ENCODE measurements at regions not wholly inside any gene's neighbourhood (a gene's known extent, or its start where the extent isn't known, plus 50 kb on each side); places are given as distances from the start of the nearest gene placed in this dataset.
A peak's percentile ranks its signal among the peaks of the same experiment; 100 is the strongest.

DNA sequence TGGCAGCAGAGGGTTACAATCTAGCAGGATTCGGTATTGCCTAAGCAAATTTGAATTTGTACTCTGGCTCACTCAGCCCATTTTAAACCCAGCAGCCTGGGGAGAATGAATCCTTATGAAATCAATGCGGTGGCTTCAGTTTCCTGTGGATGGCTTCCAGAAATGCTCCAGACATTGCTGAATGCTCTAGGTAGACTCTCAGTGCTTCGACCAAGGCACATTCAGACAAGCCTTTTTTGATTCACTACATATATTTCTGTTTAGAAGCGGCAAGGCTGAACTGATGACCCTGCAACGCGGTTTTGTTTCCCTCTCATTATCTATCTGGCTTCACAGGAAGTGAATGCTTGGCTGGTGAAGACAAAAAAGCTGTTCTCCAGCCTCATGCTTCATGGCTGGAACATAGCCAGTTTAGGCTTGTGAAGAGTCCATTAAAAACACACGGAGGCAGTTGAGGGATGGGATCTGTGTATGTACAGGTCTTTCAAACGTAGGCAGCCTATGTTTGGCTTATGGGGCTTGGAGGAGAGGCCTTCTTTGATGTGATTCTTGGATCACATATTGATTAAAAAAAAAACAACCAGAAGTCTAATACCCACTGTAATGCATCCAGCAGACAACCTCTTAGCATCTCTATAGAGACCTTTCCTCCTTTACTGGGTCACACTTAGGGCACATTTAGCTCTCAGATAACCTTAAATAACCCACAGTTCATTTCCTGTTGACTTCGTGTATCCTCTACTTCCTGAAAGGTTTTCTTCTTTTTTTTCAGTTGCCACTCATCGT is 400.2 kb upstream of the TBL1XR1 start:
- H3K27me3 Mint-ChIP-seq: no peaks in the 10 kb centered on the region
- H3K4me3 Mint-ChIP-seq: peak overlapping the region; percentile 75
- H3K9me3 Mint-ChIP-seq: no peaks in the 10 kb centered on the region
- H3K36me3 Mint-ChIP-seq: no peaks in the 10 kb centered on the region
- peak overlapping the region; percentile 97 for H3K27ac Mint-ChIP-seq
- peaks cover 82% of the 10 kb centered on the region for H3K4me1 Mint-ChIP-seq

DNA sequence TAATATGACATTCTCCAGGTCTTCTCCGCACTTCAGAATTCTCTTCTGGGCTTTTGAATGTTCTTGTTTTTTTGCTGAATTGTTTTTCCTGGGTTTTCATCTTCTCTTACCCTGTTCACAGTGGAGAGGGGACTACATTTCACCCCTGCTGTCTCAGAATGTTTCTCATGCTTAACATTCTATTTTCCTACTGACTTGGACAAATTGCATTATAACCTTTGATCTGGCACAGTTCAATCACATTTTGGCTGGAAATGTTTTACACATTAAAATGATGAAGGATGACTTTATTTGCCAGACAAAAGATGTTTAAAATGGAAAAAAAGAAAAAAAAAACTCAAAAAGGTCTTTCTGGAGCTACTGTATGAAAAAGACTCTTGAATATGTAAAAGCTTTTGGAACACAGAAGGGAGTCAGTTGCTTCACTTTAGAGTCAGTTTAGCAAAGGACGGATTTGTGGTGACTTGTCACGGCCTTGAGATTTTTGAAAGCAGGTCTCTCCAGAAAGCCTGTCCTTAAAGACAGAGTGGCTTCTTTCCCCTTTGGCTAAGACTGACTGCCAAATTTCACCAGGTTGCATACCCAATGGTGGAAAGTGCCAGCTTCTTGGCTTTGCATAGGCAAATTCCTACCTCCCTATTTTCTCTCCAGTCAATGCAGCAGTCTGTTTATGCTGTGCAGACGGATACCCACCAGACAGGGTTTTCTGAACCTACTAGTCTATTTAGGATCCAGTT is 401.0 kb upstream of the TBL1XR1 start:
- H3K4me1 Mint-ChIP-seq: peaks cover 90% of the 10 kb centered on the region
- peak overlapping the region; percentile 75 for H3K4me3 Mint-ChIP-seq
- peak overlapping the region; percentile 97 for H3K27ac Mint-ChIP-seq
- no peaks in the 10 kb centered on the region for H3K9me3 Mint-ChIP-seq
- no peaks in the 10 kb centered on the region for H3K27me3 Mint-ChIP-seq
- no peaks in the 10 kb centered on the region for H3K36me3 Mint-ChIP-seq

DNA sequence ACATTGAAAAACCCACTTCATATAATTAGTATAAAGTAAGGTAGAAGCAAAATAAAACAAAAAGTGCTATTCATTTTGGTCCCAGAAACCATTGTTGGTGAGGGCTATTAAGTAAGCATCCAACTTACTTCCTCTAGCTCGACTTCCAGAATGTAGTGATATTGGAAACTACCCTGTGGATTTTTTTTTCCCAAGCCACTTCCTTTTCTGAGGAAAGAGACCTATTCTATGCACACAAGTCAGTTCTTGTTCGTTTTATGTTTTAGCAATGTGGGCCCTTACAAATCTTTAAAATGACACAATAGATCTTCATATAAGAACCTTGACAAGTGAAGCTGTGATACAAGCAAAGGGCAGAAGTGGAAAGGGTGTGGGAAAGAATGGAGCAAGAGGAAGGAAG is 402.0 kb upstream of the TBL1XR1 start:
- Mint-ChIP-seq H3K27me3 (no peaks in the 10 kb centered on the region), H3K9me3 (no peaks in the 10 kb centered on the region), H3K4me1 (peaks cover 89% of the 10 kb centered on the region), H3K36me3 (no peaks in the 10 kb centered on the region), H3K27ac (peak overlapping the region; percentile 75), H3K4me3 (no peak overlapping the region)

DNA sequence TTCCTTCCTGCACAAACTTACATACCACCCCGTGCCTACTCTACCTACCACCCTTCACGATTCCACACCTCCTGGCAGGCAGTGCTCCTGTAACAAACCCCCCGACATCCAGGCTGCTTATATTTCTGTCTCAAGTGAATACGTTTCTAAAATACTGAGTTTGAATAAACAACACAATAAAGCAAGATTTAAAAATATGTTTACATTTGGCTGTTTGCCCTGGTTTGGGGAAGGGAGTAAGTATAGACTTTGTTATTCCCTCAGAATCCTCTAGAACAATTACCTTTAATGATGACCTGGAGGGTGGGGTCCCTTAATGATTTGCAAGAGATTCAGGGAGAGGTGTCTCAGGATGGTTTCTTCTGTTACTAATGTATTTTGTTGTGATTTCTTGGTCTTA is 402.6 kb upstream of the TBL1XR1 start:
- peaks cover under 1% of the 10 kb centered on the region for H3K36me3 Mint-ChIP-seq
- H3K27ac Mint-ChIP-seq: no peak overlapping the region
- H3K4me1 Mint-ChIP-seq: peaks cover 85% of the 10 kb centered on the region
- H3K27me3 Mint-ChIP-seq: no peaks in the 10 kb centered on the region
- no peaks in the 10 kb centered on the region for H3K9me3 Mint-ChIP-seq
- H3K4me3 Mint-ChIP-seq: no peak overlapping the region

DNA sequence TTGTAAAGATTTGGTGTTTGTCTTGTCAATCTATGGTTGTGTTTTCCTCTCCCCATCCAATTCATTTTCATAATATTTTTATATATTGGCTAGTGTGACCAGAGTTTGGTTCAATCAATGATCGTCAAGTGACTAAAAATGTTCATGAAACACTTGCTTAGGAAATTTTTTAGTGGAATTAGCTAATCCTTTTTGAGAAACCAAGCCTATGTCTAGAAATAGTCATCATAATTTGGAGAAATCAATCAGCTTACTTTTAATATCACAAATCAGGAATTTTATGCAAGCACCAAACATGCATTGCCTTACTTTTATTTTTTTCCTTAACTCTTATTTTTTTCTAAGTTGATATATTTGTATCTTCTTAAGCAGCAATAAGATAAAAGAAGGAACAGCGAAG is 403.1 kb upstream of the TBL1XR1 start:
- Mint-ChIP-seq H3K4me1 (peaks cover 84% of the 10 kb centered on the region), H3K27me3 (no peaks in the 10 kb centered on the region), H3K36me3 (peaks cover 2% of the 10 kb centered on the region), H3K4me3 (no peak overlapping the region), H3K9me3 (no peaks in the 10 kb centered on the region), H3K27ac (peak overlapping the region; percentile 5)

DNA sequence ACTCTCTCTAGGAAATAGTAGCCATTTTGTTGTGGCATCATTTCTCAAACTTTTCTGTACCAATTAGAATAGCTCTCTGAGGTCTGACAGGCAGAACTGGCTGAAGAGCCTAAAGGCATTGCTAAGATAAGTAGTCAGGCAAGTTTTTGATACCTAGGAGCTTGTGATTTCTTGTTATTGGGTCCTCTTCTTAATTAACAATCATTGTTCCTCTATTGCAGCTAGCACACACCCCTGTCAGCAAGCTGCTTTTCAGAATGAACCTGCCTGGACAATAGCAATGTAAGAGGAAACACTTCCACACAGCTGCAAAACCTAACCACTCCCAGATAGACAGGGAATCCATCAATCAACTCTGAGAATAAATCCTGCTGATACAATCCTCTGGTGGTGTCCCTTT is 403.9 kb upstream of the TBL1XR1 start:
- Mint-ChIP-seq H3K27ac (peak overlapping the region; percentile 44), H3K27me3 (no peaks in the 10 kb centered on the region), H3K4me1 (peaks cover 76% of the 10 kb centered on the region), H3K36me3 (peaks cover 3% of the 10 kb centered on the region), H3K9me3 (no peaks in the 10 kb centered on the region), H3K4me3 (no peak overlapping the region)

DNA sequence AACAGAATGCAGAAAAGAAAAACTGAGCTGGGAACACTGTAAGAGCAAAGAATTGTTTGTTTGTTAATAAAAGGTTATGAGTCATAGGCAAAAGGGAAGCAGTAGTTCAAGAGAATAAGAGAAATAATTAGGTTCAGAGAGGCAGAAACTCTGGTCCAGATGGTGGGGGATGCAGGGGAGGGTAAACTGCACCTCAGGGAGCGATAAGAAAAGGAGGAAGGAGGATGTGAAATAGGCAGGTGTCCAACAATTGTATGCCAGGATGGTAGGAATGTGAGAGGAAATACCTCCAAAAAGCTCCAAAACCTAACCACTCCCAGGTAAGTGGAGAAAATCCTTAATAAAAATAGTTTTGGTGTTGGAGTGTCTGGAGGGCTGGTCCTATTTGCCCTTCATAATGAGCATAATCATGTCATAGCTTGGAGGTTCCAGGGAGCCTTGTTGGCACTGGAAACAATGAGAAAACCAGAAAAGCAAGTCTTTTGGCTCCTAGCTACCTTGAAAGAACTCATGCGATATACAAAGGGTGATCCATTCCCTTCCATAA is 405.4 kb upstream of the TBL1XR1 start:
- Mint-ChIP-seq H3K36me3 (peaks cover 3% of the 10 kb centered on the region), H3K4me1 (peaks cover 68% of the 10 kb centered on the region), H3K27me3 (no peaks in the 10 kb centered on the region), H3K4me3 (no peak overlapping the region), H3K27ac (no peak overlapping the region), H3K9me3 (no peaks in the 10 kb centered on the region)

DNA sequence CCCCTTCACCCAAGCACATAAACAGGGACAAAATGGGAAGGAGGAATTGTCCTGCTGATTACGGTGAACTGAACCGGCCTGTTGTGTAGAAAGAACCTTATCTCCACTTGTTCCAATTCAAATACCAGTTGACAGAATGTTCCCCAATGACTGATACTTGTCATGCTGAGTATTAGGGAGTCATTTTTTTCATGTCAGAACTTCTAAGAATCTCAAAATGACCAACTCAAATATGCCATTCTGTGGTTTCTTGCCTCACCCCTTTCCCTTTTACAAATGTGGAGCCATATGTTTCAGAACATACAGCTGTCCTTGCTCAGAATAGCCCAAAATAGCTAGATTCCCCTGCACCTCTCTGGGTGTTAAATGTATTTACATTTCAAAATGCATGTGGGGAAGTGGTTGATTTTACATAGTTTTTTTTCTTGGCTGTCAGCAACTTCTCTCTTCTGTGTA is 405.9 kb upstream of the TBL1XR1 start:
- peaks cover 63% of the 10 kb centered on the region for H3K4me1 Mint-ChIP-seq
- peak overlapping the region; percentile 1 for H3K4me3 Mint-ChIP-seq
- no peaks in the 10 kb centered on the region for H3K27me3 Mint-ChIP-seq
- peaks cover 3% of the 10 kb centered on the region for H3K36me3 Mint-ChIP-seq
- H3K27ac Mint-ChIP-seq: peak overlapping the region; percentile 47
- no peaks in the 10 kb centered on the region for H3K9me3 Mint-ChIP-seq

DNA sequence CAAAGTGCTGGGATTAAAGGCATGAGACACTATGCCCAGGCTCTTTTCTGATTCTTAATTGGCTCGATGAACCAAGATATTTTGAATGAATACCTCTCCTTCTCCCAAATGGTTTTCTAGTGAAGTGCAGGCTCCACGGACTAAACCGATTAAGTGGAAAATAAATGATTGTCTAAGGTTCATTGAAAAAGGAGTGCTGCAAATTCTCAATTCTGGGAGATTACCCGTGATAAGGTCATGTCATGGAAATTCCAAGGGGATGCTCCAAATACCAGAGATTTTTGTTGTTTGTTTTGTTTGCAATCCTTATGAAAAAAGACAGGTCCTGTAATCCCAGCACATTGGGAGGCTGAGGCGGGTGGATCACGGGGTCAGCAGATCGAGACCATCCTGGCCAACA is 406.9 kb upstream of the TBL1XR1 start:
- H3K27ac Mint-ChIP-seq: no peak overlapping the region

DNA sequence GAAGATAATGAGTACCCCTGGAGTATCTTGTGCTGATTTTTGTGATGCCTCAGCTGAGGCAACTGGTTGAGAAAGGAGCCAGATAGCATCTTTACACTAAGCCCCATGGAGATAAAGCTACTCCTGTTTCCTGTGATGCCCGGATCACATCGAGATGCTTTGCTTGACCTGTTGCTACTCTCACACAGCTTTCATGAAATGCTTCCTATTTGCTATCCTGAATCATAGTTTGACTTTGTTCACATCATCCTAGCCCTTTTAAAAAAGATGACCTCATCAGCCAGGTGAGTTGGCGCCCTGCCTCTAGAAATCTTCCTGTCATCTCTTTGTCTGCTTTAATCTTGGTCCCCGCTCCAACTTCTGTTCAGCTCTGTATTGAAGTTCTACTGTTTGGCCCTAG is 409.6 kb upstream of the TBL1XR1 start:
- Mint-ChIP-seq H3K27ac (peak overlapping the region; percentile 3), H3K4me3 (no peak overlapping the region), H3K36me3 (peaks cover 3% of the 10 kb centered on the region), H3K9me3 (no peaks in the 10 kb centered on the region), H3K4me1 (peaks cover 40% of the 10 kb centered on the region), H3K27me3 (no peaks in the 10 kb centered on the region)

More for the DNA sequence above, 406.9 kb upstream of the TBL1XR1 start:
- H3K9me3 Mint-ChIP-seq: no peaks in the 10 kb centered on the region
- H3K4me3 Mint-ChIP-seq: no peak overlapping the region
- H3K27me3 Mint-ChIP-seq: no peaks in the 10 kb centered on the region
- H3K36me3 Mint-ChIP-seq: peaks cover 3% of the 10 kb centered on the region
- H3K4me1 Mint-ChIP-seq: peaks cover 53% of the 10 kb centered on the region

DNA sequence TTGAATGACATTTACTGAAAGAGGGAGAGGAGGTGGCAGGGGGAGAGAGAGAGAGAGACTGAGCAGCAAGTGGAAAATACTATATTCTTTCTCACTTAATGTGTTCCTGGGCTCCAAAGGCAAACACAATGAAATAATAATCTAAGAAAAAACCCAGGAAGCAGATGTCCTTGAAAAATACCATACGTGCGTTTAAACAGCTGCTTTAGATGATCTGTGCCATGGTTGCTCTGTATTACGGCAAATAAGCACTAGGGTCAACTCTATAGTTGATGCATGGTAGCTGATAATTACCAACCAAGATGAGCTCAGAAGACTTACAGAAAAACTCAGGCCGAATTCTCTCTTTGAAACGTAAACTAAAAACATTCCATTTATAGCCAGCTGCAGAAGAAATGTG is 410.3 kb upstream of the TBL1XR1 start:
- no peaks in the 10 kb centered on the region for H3K27me3 Mint-ChIP-seq
- no peak overlapping the region for H3K27ac Mint-ChIP-seq
- H3K4me1 Mint-ChIP-seq: peaks cover 36% of the 10 kb centered on the region
- no peaks in the 10 kb centered on the region for H3K9me3 Mint-ChIP-seq
- H3K36me3 Mint-ChIP-seq: peaks cover 3% of the 10 kb centered on the region
- H3K4me3 Mint-ChIP-seq: no peak overlapping the region

DNA sequence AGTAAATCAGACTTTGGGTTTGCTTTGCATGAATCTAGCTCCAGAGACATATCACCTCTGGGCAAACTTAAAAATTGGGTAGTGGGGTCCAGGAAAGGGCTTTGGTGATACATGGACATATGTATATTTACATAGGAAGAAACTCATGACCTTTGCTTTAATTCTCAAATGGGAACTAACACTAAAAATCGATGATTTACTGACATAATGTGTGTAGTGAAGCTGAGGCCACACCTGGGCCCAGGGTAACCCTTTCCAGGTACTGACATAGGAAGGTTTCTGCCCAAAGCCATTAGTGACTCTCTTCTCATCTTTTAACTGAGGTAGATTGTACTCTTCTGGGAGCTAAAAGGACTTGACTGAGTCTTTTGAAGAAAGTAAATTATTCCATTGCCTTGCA is 411.2 kb upstream of the TBL1XR1 start:
- Mint-ChIP-seq H3K27ac (no peak overlapping the region), H3K4me3 (no peak overlapping the region), H3K27me3 (no peaks in the 10 kb centered on the region), H3K9me3 (no peaks in the 10 kb centered on the region), H3K4me1 (peaks cover 28% of the 10 kb centered on the region), H3K36me3 (peaks cover 3% of the 10 kb centered on the region)

DNA sequence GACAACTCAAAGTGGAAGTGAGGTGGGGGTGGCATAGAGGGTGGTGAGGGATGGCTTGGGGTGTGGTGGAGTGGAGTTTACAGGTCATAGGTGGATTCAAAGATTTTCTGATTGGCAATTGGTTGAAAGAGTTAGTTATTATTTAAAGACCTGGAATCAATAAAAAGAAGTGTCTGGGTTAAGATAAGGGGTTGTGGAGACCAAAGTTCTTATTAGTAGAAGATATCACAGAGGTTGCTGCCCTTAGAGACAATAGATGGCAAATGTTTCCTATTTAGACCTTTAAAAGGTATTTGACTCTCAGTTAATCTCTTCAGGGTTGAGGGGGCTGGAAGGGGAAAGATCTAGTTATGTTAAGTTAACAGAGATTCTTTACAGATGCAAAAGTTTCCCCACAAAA is 412.3 kb upstream of the TBL1XR1 start:
- Mint-ChIP-seq H3K27me3 (no peaks in the 10 kb centered on the region), H3K27ac (no peak overlapping the region), H3K36me3 (peaks cover 3% of the 10 kb centered on the region), H3K9me3 (no peaks in the 10 kb centered on the region), H3K4me1 (peaks cover 25% of the 10 kb centered on the region), H3K4me3 (no peak overlapping the region)

DNA sequence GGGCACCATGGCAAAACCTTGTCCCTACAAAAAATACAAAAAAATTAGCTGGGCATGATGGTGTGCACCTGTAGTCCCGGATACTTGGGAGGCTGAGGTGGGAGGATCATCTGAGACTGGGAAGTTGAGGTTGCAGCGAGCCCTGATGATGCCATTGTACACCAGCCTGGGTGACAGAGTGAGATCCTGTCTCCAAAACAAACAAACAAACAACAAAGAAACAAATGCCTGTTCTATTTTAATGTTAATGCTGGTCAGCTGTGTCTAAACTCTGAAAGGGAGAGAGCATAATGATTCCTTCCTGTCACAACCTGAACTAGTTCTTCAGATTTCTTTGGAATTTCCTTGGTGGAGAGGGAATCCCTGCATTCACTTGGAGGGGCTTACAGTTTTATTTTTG is 413.0 kb upstream of the TBL1XR1 start:
- H3K27me3 Mint-ChIP-seq: no peaks in the 10 kb centered on the region
- no peak overlapping the region for H3K27ac Mint-ChIP-seq
- H3K4me3 Mint-ChIP-seq: no peak overlapping the region
- H3K9me3 Mint-ChIP-seq: no peaks in the 10 kb centered on the region
- H3K4me1 Mint-ChIP-seq: peaks cover 21% of the 10 kb centered on the region
- H3K36me3 Mint-ChIP-seq: peaks cover 1% of the 10 kb centered on the region

DNA sequence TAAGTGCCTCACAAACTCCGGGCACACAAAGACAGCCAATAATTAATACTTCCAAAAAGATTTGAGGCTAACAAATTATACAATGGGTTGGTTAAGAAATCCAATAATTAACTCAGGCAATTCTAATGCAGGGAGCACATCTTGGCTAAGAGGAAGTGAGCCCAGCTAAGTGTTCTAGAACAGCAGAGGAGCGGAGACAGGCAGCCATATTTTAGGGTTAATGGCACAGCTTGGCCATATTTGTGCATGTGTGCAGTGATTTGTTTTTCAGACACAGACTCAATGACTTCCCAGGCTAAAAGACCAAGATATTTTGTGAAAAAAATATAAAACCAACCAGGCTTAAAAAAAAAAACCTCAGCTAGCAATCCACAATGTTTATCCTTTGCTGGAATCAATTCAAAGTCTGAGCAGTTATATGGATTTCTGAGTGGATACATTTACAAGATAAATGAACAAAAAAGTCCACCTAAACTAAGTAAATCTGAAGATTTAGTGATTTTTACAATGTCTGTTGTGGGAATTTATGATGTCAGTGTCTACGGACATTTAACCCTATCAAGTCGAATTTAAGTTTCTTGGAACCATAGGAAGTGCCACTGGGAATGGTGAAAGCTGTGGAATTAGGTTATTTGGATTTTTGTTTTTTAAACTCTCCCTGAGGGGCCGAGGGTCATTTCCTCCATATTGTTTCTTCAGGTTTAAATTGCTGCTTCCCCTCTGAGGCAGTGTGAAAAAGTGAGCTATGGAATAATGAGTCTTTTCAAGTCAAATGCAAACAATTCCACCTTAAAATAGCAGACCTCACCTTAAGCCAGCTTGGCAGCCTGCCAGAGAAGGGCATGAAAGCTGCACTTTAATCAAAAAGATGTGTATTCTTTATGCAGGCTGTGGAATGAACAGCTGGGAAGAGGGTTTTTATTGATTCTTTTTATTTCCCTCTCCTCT is 413.7 kb upstream of the TBL1XR1 start:
- Mint-ChIP-seq H3K27me3 (no peaks in the 10 kb centered on the region), H3K4me3 (no peak overlapping the region)

More for the DNA sequence above, 413.7 kb upstream of the TBL1XR1 start:
- no peak overlapping the region for H3K27ac Mint-ChIP-seq
- H3K9me3 Mint-ChIP-seq: no peaks in the 10 kb centered on the region
- no peaks in the 10 kb centered on the region for H3K36me3 Mint-ChIP-seq
- peaks cover 21% of the 10 kb centered on the region for H3K4me1 Mint-ChIP-seq

All from activated naive CD4-positive, alpha-beta T cell treated with anti-CD3 and anti-CD28 coated beads, Interleukin-2, amount 50 U/mL, for 24 hours (primary cell).